H1 (cell line): ENCODE measurements at regions not wholly inside any gene's neighbourhood (a gene's known extent, or its start where the extent isn't known, plus 50 kb on each side); places are given as distances from the start of the nearest gene placed in this dataset.

Experiments used
- ATF3 ChIP-seq: IDR thresholded peaks from 2 replicates; pipeline ENCODE4 v1.6.1; 2011; ENCODE audit warnings: low read depth, mild to moderate bottlenecking, low read length; ENCODE audit not compliant: insufficient read depth
- FOSL1 ChIP-seq: IDR thresholded peaks from 2 replicates; pipeline ENCODE4 v1.6.1; 2011; ENCODE audit warnings: mild to moderate bottlenecking, low read depth, low read length, moderate library complexity; ENCODE audit not compliant: insufficient read depth

- TF ChIP-seq ATF3 (no peak), FOSL1 (no peak)
These were observed 74.5 kb downstream of the RPL27A start (continued) for GRCh38 chr11:8757047-8757446.
